Peyer's patch (tissue), 4 donors: ENCODE measurements at regions not wholly inside any gene's neighbourhood (a gene's known extent, or its start where the extent isn't known, plus 50 kb on each side); places are given as distances from the start of the nearest gene placed in this dataset.

Source experiments
- CTCF ChIP-seq, 6 experiments: fragments of 450-650 bp in 4 of 6; fragments of 200-600 bp in 2 of 6; sonication (generic) in 1 of 6; IDR thresholded peaks; one replicate each; pipeline ENCODE4 v1.5.1; 2017 to 2019; ENCODE audit warnings: antibody characterized with exemption in 6 of 6, mild to moderate bottlenecking in 3 of 6, moderate library complexity in 1 of 6
- POLR2A ChIP-seq, 2 donors: fragments of 450-650 bp; IDR thresholded peaks; one replicate each; pipeline ENCODE4 v1.5.1; 2017; ENCODE audit warnings: antibody characterized with exemption in 2 of 2, mild to moderate bottlenecking in 2 of 2, moderate library complexity in 2 of 2

- TF ChIP-seq CTCF (IDR thresholded peaks at IDR 0.05) (no peak), POLR2A (IDR thresholded peaks at IDR 0.05) (no peak)
These were observed 109.8 kb downstream of the DSEL start for GRCh38 chr18:67406714-67407113.
